HEK293T (cell line): ENCODE measurements at regions not wholly inside any gene's neighbourhood (a gene's known extent, or its start where the extent isn't known, plus 50 kb on each side); places are given as distances from the start of the nearest gene placed in this dataset.

Source experiments
- CTCF ChIA-PET: fragments of 350-600 bp; formaldehyde crosslinking; extraction: SDS; loops from one replicate; lab custom pipeline; 2021; ENCODE audit warnings: antibody characterized with exemption, inconsistent platforms; lab: Yijun Ruan, JAX
- POLR2A ChIA-PET: fragments of 350-600 bp; formaldehyde crosslinking; extraction: SDS; loops from one replicate; lab custom pipeline; 2020; ENCODE audit warnings: antibody characterized with exemption, inconsistent platforms; lab: Yijun Ruan, JAX
- DNase-seq: peaks from one replicate; pipeline ENCODE4 v3.0.0; 2012; ENCODE audit warnings: mixed read lengths; ENCODE audit errors: extremely low spot score
- ARNT ChIP-seq: fragments of 450-650 bp; IDR thresholded peaks from 2 replicates; pipeline ENCODE4 v1.6.1; 2017; ENCODE audit warnings: mild to moderate bottlenecking
- BHLHE40 ChIP-seq: fragments of 450-650 bp; IDR thresholded peaks from 2 replicates; pipeline ENCODE4 v1.6.1; 2016; ENCODE audit warnings: mild to moderate bottlenecking, moderate library complexity, borderline replicate concordance
- CTBP1 ChIP-seq: fragments of 450-650 bp; IDR thresholded peaks from 2 replicates; pipeline ENCODE4 v1.6.1; 2016; ENCODE audit warnings: borderline replicate concordance
- ELF4 ChIP-seq: fragments of 450-650 bp; IDR thresholded peaks from 2 replicates; pipeline ENCODE4 v1.6.1; 2017; ENCODE audit warnings: antibody characterized with exemption
- FOXA1 ChIP-seq: fragments of 450-650 bp; IDR thresholded peaks from 2 replicates; pipeline ENCODE4 v1.6.1; 2016; ENCODE audit warnings: mild to moderate bottlenecking
- FOXK2 ChIP-seq: fragments of 450-650 bp; IDR thresholded peaks from 2 replicates; pipeline ENCODE4 v1.6.1; 2016; ENCODE audit warnings: mild to moderate bottlenecking
- FOXM1 ChIP-seq: fragments of 450-650 bp; IDR thresholded peaks from 2 replicates; pipeline ENCODE4 v1.6.1; 2017; ENCODE audit warnings: mild to moderate bottlenecking, borderline replicate concordance
- HDGF ChIP-seq: fragments of 450-650 bp; IDR thresholded peaks from 2 replicates; pipeline ENCODE4 v1.6.1; 2017; ENCODE audit warnings: antibody characterized with exemption, borderline replicate concordance
- L3MBTL2 ChIP-seq: fragments of 450-650 bp; conservative IDR thresholded peaks from 2 replicates; pipeline ENCODE4 v1.6.1; 2016; ENCODE audit warnings: mild to moderate bottlenecking
- LEF1 ChIP-seq: fragments of 450-650 bp; IDR thresholded peaks from 2 replicates; pipeline ENCODE4 v1.6.1; 2017; ENCODE audit warnings: mild to moderate bottlenecking, borderline replicate concordance
- NFRKB ChIP-seq: fragments of 450-650 bp; IDR thresholded peaks from 2 replicates; pipeline ENCODE4 v1.6.1; 2016; ENCODE audit warnings: mild to moderate bottlenecking, moderate library complexity
- PKNOX1 ChIP-seq: fragments of 450-650 bp; IDR thresholded peaks from 2 replicates; pipeline ENCODE4 v1.6.1; 2016
- SP1 ChIP-seq: fragments of 450-650 bp; IDR thresholded peaks from 2 replicates; pipeline ENCODE4 v1.6.1; 2017
- SUZ12 ChIP-seq: fragments of 450-650 bp; IDR thresholded peaks from 2 replicates; pipeline ENCODE4 v1.6.1; 2016; ENCODE audit warnings: mild to moderate bottlenecking
- TARDBP ChIP-seq: fragments of 450-650 bp; IDR thresholded peaks from 2 replicates; pipeline ENCODE4 v1.6.1; 2016
- ZNF384 ChIP-seq: fragments of 450-650 bp; IDR thresholded peaks from 2 replicates; pipeline ENCODE4 v1.6.1; 2016

- ChIA-PET POLR2A (no interaction called here), CTCF (interaction anchor here (0.6 to 1.9 kb wide), 7 partner anchors 11 to 135 kb away, joined by 3 to 10 read pairs (median 4); no protein-coding TSS in a partner anchor)
- TF ChIP-seq HDGF (no peak), FOXK2 (no peak), SUZ12 (no peak), FOXA1 (no peak), BHLHE40 (no peak), PKNOX1 (no peak), NFRKB (no peak), ELF4 (no peak), ZNF384 (no peak), ARNT (no peak), SP1 (no peak), CTBP1 (no peak; the same call in 1 of the 2 replicates)
- peak; percentile 41 for DNase-seq
These were observed 132.4 kb upstream of the GSE1 start for GRCh38 chr16:85480727-85481101.

GRCh38 chr16:85481206-85481605 is 131.9 kb upstream of the GSE1 start:
- no peak for TF ChIP-seq L3MBTL2
- TF ChIP-seq BHLHE40: no peak
- no peak for TF ChIP-seq SUZ12
- no peak for TF ChIP-seq TARDBP
- TF ChIP-seq FOXA1: no peak
- TF ChIP-seq FOXK2: no peak
- TF ChIP-seq ZNF384: no peak
- no peak for TF ChIP-seq CTBP1
- no peak for TF ChIP-seq SP1
- TF ChIP-seq ARNT: no peak
- no peak for TF ChIP-seq FOXM1
- CTCF ChIA-PET: interaction anchor here (0.6 to 1.9 kb wide), 3 partner anchors 10 to 69 kb away, joined by 4 to 10 read pairs (median 5); no protein-coding TSS in a partner anchor
- POLR2A ChIA-PET: no interaction called here
- no peak for DNase-seq

- ChIA-PET CTCF (interaction anchor here (1.2 to 1.9 kb wide), 2 partner anchors 10 kb away, joined by 4 to 10 read pairs; no protein-coding TSS in a partner anchor), POLR2A (no interaction called here)
- no peak for TF ChIP-seq CTBP1
- no peak for TF ChIP-seq FOXA1
- no peak for TF ChIP-seq TARDBP
- no peak for TF ChIP-seq NFRKB
- no peak for TF ChIP-seq PKNOX1
- no peak for TF ChIP-seq ELF4
- TF ChIP-seq SP1: no peak
- TF ChIP-seq SUZ12: no peak
- TF ChIP-seq HDGF: no peak
- TF ChIP-seq FOXM1: no peak
- no peak for TF ChIP-seq ZNF384
- TF ChIP-seq FOXK2: no peak
- TF ChIP-seq BHLHE40: no peak
- no peak for TF ChIP-seq L3MBTL2
- no peak for TF ChIP-seq LEF1
- no peak for TF ChIP-seq ARNT
- no peak for DNase-seq
These were observed 131.4 kb upstream of the GSE1 start for GRCh38 chr16:85481738-85482137.

- CTCF ChIA-PET: no interaction called here
- POLR2A ChIA-PET: no interaction called here
- no peak for DNase-seq
- TF ChIP-seq BHLHE40 (no peak), SP1 (no peak), ZNF384 (no peak), SUZ12 (no peak), FOXK2 (no peak), ARNT (no peak), TARDBP (no peak), FOXA1 (no peak), NFRKB (no peak), ELF4 (no peak), CTBP1 (no peak), FOXM1 (no peak), PKNOX1 (no peak), L3MBTL2 (no peak), LEF1 (no peak), HDGF (no peak)
These were observed 129.7 kb upstream of the GSE1 start for GRCh38 chr16:85483424-85483823.

- POLR2A ChIA-PET: no interaction called here
- no peak for DNase-seq
These were observed 128.5 kb upstream of the GSE1 start for GRCh38 chr16:85484347-85485300.

More at GRCh38 chr16:85484347-85485300, 128.5 kb upstream of the GSE1 start:
- TF ChIP-seq SUZ12 (no peak), HDGF (no peak), PKNOX1 (no peak)
- CTCF ChIA-PET: no interaction called here
